CD8-positive, alpha-beta memory T cell (primary cell): ENCODE measurements at regions not wholly inside any gene's neighbourhood (a gene's known extent, or its start where the extent isn't known, plus 50 kb on each side); places are given as distances from the start of the nearest gene placed in this dataset.

Experiments used
- CTCF ChIA-PET: fragments of 350-600 bp; sonication (Branson Sonifier 250); formaldehyde crosslinking; loops from one replicate; lab custom pipeline; 2021; ENCODE audit warnings: antibody characterized with exemption; lab: Charles Lee
- POLR2A ChIA-PET: fragments of 350-600 bp; sonication (Branson Sonifier 250); formaldehyde crosslinking; loops from one replicate; lab custom pipeline; 2021; ENCODE audit warnings: antibody characterized with exemption; lab: Charles Lee
- DNase-seq, 5 donors: peaks; one replicate each; pipeline versions ENCODE4 v3.0.0 to v3.0.0-alpha.2; 2020 to 2022; ENCODE audit warnings: mixed read lengths in 1 of 5
- H3K27ac ChIP-seq: one replicate; pipeline ENCODE4 v1.7.0; 2013; ENCODE audit warnings: low read depth, mild to moderate bottlenecking, low read length, moderate library complexity
- H3K27me3 ChIP-seq: 2 replicates; pipeline ENCODE4 v1.7.0; 2013; ENCODE audit warnings: low read length, mild to moderate bottlenecking; ENCODE audit not compliant: insufficient read depth, poor library complexity, severe bottlenecking
- H3K36me3 ChIP-seq: 2 replicates; pipeline ENCODE4 v1.7.0; 2013; ENCODE audit warnings: mild to moderate bottlenecking, low read length, moderate library complexity; ENCODE audit not compliant: insufficient read depth
- H3K4me1 ChIP-seq: 2 replicates; pipeline ENCODE4 v1.7.0; 2013; ENCODE audit warnings: mild to moderate bottlenecking, low read length, moderate library complexity; ENCODE audit not compliant: insufficient read depth
- H3K4me3 ChIP-seq: 2 replicates; pipeline ENCODE4 v1.7.0; 2013; ENCODE audit warnings: mild to moderate bottlenecking, low read length
- H3K9me3 ChIP-seq: 2 replicates; pipeline ENCODE4 v1.7.0; 2013; ENCODE audit warnings: mild to moderate bottlenecking, low read length
- H3K27ac Mint-ChIP-seq, 8 donors: one replicate each; pipeline ENCODE4 v1.8.0; 2020 to 2021; ENCODE audit warnings: mixed read lengths in 8 of 8, mild to moderate bottlenecking in 6 of 8, inconsistent platforms in 3 of 8, moderate library complexity in 3 of 8
- H3K27me3 Mint-ChIP-seq, 2 donors: one replicate each; pipeline ENCODE4 v1.8.0; 2020 to 2021; ENCODE audit warnings: mixed read lengths in 2 of 2, mild to moderate bottlenecking in 1 of 2, moderate library complexity in 1 of 2
- H3K36me3 Mint-ChIP-seq, 3 donors: one replicate each; pipeline ENCODE4 v1.8.0; 2020 to 2021; ENCODE audit warnings: mixed read lengths in 3 of 3, inconsistent platforms in 1 of 3, mild to moderate bottlenecking in 1 of 3
- H3K4me1 Mint-ChIP-seq, 3 donors: one replicate each; pipeline ENCODE4 v1.8.0; 2020 to 2021; ENCODE audit warnings: mixed read lengths in 3 of 3, inconsistent platforms in 1 of 3, mild to moderate bottlenecking in 1 of 3
- H3K4me3 Mint-ChIP-seq, 7 donors: one replicate each; pipeline ENCODE4 v1.8.0; 2020 to 2021; ENCODE audit warnings: mixed read lengths in 7 of 7, mild to moderate bottlenecking in 6 of 7, moderate library complexity in 4 of 7, inconsistent platforms in 2 of 7
- H3K9me3 Mint-ChIP-seq, 5 donors: one replicate each; pipeline ENCODE4 v1.8.0; 2020 to 2022; ENCODE audit warnings: mixed read lengths in 5 of 5, mild to moderate bottlenecking in 3 of 5, moderate library complexity in 2 of 5, inconsistent platforms in 1 of 5

- Mint-ChIP-seq H3K9me3 (peaks cover 0 to 2% (median 0%) of the 10 kb centered on the region in 5 donors), H3K36me3 (no peaks in the 10 kb centered on the region), H3K27me3 (peaks cover 0 to 10% of the 10 kb centered on the region in 2 donors), H3K27ac (no peak overlapping the region), H3K4me3 (no peak overlapping the region), H3K4me1 (no peaks in the 10 kb centered on the region)
- Histone ChIP-seq H3K4me1 (no peaks in the 10 kb centered on the region), H3K9me3 (no peaks in the 10 kb centered on the region), H3K36me3 (no peaks in the 10 kb centered on the region), H3K4me3 (no peak overlapping the region), H3K27me3 (no peaks in the 10 kb centered on the region), H3K27ac (no peak overlapping the region)
- CTCF ChIA-PET: no interaction called here
- no peak for DNase-seq
- POLR2A ChIA-PET: no interaction called here
These were observed 587.5 kb upstream of the MGMT start for GRCh38 chr10:128879441-128880140.

- no peaks in the 10 kb centered on the region for H3K36me3 Mint-ChIP-seq
- CTCF ChIA-PET: no interaction called here
- H3K27me3 Mint-ChIP-seq: peaks cover 0 to 10% of the 10 kb centered on the region in 2 donors
These were observed 586.8 kb upstream of the MGMT start for GRCh38 chr10:128880159-128880725.

GRCh38 chr10:128881086-128881485 lies 586.0 kb upstream of the MGMT start:
- Mint-ChIP-seq H3K9me3 (peaks cover 0 to 2% (median 0%) of the 10 kb centered on the region in 5 donors), H3K27me3 (peaks cover 0 to 10% of the 10 kb centered on the region in 2 donors), H3K27ac (no peak overlapping the region), H3K4me3 (no peak overlapping the region), H3K36me3 (no peaks in the 10 kb centered on the region), H3K4me1 (no peaks in the 10 kb centered on the region)
- H3K4me3 ChIP-seq: no peak overlapping the region
- DNase-seq: no peak
- H3K27me3 ChIP-seq: no peaks in the 10 kb centered on the region
- H3K9me3 ChIP-seq: no peaks in the 10 kb centered on the region
- no peaks in the 10 kb centered on the region for H3K4me1 ChIP-seq
- no peak overlapping the region for H3K27ac ChIP-seq
- CTCF ChIA-PET: no interaction called here
- H3K36me3 ChIP-seq: no peaks in the 10 kb centered on the region
- POLR2A ChIA-PET: no interaction called here

More at GRCh38 chr10:128880159-128880725, 586.8 kb upstream of the MGMT start:
- H3K4me3 Mint-ChIP-seq: no peak overlapping the region
- Histone ChIP-seq H3K36me3 (no peaks in the 10 kb centered on the region), H3K9me3 (no peaks in the 10 kb centered on the region), H3K4me3 (no peak overlapping the region), H3K27me3 (no peaks in the 10 kb centered on the region), H3K4me1 (no peaks in the 10 kb centered on the region), H3K27ac (no peak overlapping the region)
- DNase-seq: no peak
- no peaks in the 10 kb centered on the region for H3K4me1 Mint-ChIP-seq
- no peak overlapping the region for H3K27ac Mint-ChIP-seq
- POLR2A ChIA-PET: no interaction called here
- peaks cover 0 to 2% (median 0%) of the 10 kb centered on the region in 5 donors for H3K9me3 Mint-ChIP-seq

- no peak overlapping the region for H3K27ac Mint-ChIP-seq
- H3K4me1 ChIP-seq: no peaks in the 10 kb centered on the region
- H3K36me3 ChIP-seq: no peaks in the 10 kb centered on the region
- no peak for DNase-seq
- H3K4me1 Mint-ChIP-seq: no peaks in the 10 kb centered on the region
- H3K36me3 Mint-ChIP-seq: no peaks in the 10 kb centered on the region
- ChIA-PET POLR2A (no interaction called here), CTCF (no interaction called here)
- H3K9me3 ChIP-seq: no peaks in the 10 kb centered on the region
- H3K27me3 ChIP-seq: no peaks in the 10 kb centered on the region
- no peak overlapping the region for H3K4me3 Mint-ChIP-seq
- H3K9me3 Mint-ChIP-seq: peaks cover 2 to 8% (median 5%) of the 10 kb centered on the region in 5 donors
- H3K27me3 Mint-ChIP-seq: peaks cover 0 to 6% of the 10 kb centered on the region in 2 donors
- H3K4me3 ChIP-seq: no peak overlapping the region
- H3K27ac ChIP-seq: no peak overlapping the region
These were observed 583.6 kb upstream of the MGMT start for GRCh38 chr10:128883231-128884032.

GRCh38 chr10:128884033-128884425 lies 583.0 kb upstream of the MGMT start:
- peaks cover 4 to 10% (median 6%) of the 10 kb centered on the region in 5 donors for H3K9me3 Mint-ChIP-seq
- Histone ChIP-seq H3K9me3 (no peaks in the 10 kb centered on the region), H3K4me3 (no peak overlapping the region), H3K27ac (no peak overlapping the region), H3K4me1 (no peaks in the 10 kb centered on the region), H3K36me3 (no peaks in the 10 kb centered on the region), H3K27me3 (no peaks in the 10 kb centered on the region)
- ChIA-PET POLR2A (no interaction called here), CTCF (no interaction called here)
- DNase-seq: no peak
- no peak overlapping the region for H3K4me3 Mint-ChIP-seq
- H3K4me1 Mint-ChIP-seq: no peaks in the 10 kb centered on the region
- no peak overlapping the region for H3K27ac Mint-ChIP-seq
- H3K36me3 Mint-ChIP-seq: no peaks in the 10 kb centered on the region
- H3K27me3 Mint-ChIP-seq: peaks cover 0 to 6% of the 10 kb centered on the region in 2 donors

GRCh38 chr10:128884496-128885072 lies 582.5 kb upstream of the MGMT start:
- peaks cover 4 to 14% (median 6%) of the 10 kb centered on the region in 5 donors for H3K9me3 Mint-ChIP-seq
- no peak overlapping the region for H3K27ac Mint-ChIP-seq
- H3K36me3 ChIP-seq: no peaks in the 10 kb centered on the region
- ChIA-PET CTCF (no interaction called here), POLR2A (no interaction called here)
- H3K4me3 ChIP-seq: no peak overlapping the region
- no peak overlapping the region for H3K4me3 Mint-ChIP-seq
- H3K4me1 Mint-ChIP-seq: no peaks in the 10 kb centered on the region
- no peak overlapping the region for H3K27ac ChIP-seq
- no peaks in the 10 kb centered on the region for H3K9me3 ChIP-seq
- no peaks in the 10 kb centered on the region for H3K27me3 ChIP-seq
- DNase-seq: no peak
- H3K4me1 ChIP-seq: no peaks in the 10 kb centered on the region
- no peaks in the 10 kb centered on the region for H3K36me3 Mint-ChIP-seq
- peaks cover 0 to 5% of the 10 kb centered on the region in 2 donors for H3K27me3 Mint-ChIP-seq

- no peaks in the 10 kb centered on the region for H3K36me3 ChIP-seq
- no peaks in the 10 kb centered on the region for H3K4me1 ChIP-seq
- Mint-ChIP-seq H3K4me1 (no peaks in the 10 kb centered on the region), H3K27ac (no peak overlapping the region), H3K9me3 (peaks cover 4 to 17% (median 9%) of the 10 kb centered on the region in 5 donors), H3K4me3 (no peak overlapping the region), H3K27me3 (peaks cover 0 to 2% of the 10 kb centered on the region in 2 donors), H3K36me3 (no peaks in the 10 kb centered on the region)
- H3K4me3 ChIP-seq: no peak overlapping the region
- ChIA-PET CTCF (no interaction called here), POLR2A (no interaction called here)
- H3K27me3 ChIP-seq: no peaks in the 10 kb centered on the region
- no peaks in the 10 kb centered on the region for H3K9me3 ChIP-seq
- no peak for DNase-seq
- H3K27ac ChIP-seq: no peak overlapping the region
These were observed 581.2 kb upstream of the MGMT start for GRCh38 chr10:128885573-128886555.
